GM10248 (cell line): ENCODE measurements at regions not wholly inside any gene's neighbourhood (a gene's known extent, or its start where the extent isn't known, plus 50 kb on each side); places are given as distances from the start of the nearest gene placed in this dataset.

Source experiments
- CTCF ChIA-PET: fragments of 300-600 bp; sonication (Branson Sonifier 250); formaldehyde crosslinking; extraction: SDS; loops from one replicate; lab custom pipeline; 2021; ENCODE audit warnings: antibody characterized with exemption; lab: Yijun Ruan, JAX
- POLR2A ChIA-PET: fragments of 350-650 bp; sonication (Branson Sonifier 250); formaldehyde crosslinking; extraction: SDS; loops from one replicate; lab custom pipeline; 2020; ENCODE audit warnings: antibody characterized with exemption; lab: Yijun Ruan, JAX
- DNase-seq: peaks from one replicate; pipeline ENCODE4 v3.0.0; 2012; ENCODE audit errors: extremely low spot score
- CTCF ChIP-seq: IDR thresholded peaks from 2 replicates; pipeline ENCODE4 v1.5.1; 2012; ENCODE audit warnings: mild to moderate bottlenecking, low read depth; ENCODE audit errors: extremely low read depth, missing control alignments, control extremely low read depth

- TF ChIP-seq CTCF, result no peak
- ChIA-PET CTCF (no interaction called here), POLR2A (no interaction called here)
- no peak for DNase-seq
Measured at GRCh38 chr6:906920-907319, 214.0 kb upstream of the EXOC2 start.

DNA sequence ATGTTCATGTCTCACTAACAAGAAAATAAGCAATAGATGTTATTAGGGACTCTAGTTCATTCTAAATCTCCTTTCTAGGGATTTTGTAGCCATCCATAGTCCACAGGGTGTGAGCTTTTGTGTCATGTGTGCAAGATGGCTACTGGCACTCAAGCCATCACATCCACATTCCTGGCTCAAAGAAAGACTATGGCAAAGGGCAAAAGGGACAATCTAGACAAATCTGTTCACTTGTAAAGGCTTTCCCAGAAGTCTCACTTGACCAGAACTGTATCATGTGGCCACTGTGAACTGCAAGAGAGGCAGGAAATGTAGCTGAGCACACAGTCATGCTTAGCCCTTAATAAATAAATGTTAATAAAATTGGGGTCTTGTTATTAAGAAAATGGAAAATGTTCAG is 212.6 kb upstream of the EXOC2 start:
- TF ChIP-seq CTCF, result no peak
- ChIA-PET CTCF (no interaction called here), POLR2A (no interaction called here)
- DNase-seq, result no peak

DNA sequence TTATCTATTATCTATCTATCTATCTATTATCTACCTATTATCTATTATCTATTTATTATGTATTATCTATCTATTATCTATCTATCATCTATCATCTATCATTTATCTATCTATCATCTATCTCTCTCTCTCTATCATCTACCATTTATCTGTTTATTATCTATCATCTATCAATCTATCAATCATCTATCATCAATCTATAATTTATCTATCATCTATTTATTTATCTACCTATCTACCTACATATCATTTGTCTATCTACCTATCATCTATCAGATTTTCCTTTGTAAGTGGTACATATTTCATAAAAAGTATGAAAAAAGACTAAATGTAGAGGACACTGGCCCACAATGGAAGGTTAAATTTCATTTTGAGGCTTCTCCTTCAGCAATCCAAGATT is 212.1 kb upstream of the EXOC2 start:
- CTCF ChIA-PET, result no interaction called here
- no peak for DNase-seq
- TF ChIP-seq CTCF, result no peak
- POLR2A ChIA-PET, result no interaction called here

DNA sequence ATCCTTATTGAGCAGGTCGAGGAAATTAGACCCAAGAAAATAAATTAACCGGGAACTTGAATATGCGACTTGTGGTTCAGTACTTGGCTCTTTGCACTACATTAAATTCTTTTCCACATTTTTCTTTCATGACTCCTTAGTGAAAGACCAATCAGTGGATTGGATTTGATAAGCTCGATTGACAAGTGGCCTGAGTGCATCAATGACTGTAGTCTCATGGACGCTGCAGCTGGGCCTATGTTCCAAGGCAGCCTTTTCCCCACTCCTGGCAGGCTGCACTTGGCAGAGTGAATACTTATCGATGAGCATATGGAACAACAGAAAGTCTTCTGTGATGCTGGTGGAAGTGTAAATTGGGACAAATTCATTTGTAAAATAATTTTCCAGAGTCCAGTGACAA is 210.8 kb upstream of the EXOC2 start:
- POLR2A ChIA-PET, result no interaction called here
- CTCF ChIA-PET, result no interaction called here
- no peak for TF ChIP-seq CTCF
- no peak for DNase-seq

GRCh38 chr6:901696-902460 is 208.9 kb upstream of the EXOC2 start:
- no peak for DNase-seq
- CTCF ChIA-PET, result no interaction called here
- TF ChIP-seq CTCF, result no peak
- POLR2A ChIA-PET, result no interaction called here

DNA sequence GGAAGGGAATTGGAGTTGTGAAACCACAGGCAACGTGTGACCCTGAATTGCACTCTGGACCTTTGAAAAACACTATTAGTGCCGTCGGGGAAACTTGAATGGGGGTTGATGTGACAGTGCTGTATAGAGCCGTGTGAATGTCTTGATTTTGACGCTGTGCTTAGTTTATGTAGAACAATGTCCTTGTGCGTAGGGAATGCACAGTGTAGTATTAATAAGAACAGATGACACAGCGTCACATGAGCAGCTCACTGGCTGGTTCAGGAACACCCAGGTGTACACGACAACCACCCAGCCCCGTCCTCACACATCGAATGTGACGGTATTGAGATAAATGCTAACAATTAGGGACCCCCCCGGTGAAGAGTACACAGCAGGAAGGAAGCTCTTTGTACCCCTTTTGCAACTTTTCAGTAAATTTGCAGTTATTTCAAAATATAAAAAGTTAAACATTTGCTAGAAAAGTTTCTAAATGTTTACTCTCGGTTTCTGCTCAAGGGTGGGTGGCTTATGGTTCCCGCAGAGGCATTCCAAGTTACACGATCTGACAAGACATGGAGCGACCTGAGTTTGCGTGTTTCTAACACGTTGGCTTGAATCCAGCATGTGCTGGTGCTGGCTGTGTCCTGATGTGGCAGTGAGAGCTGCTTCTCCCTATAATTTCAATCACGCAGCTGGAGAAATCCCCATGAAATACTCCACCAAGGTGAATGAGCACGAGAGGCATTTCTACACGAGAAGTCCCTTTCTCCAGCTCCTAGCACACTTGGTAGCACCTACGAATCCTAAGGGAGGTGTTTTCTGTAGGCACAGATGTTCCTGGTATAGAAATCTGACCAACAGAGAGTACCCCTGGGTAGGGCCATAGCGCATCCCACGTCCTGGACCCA is 208.0 kb upstream of the EXOC2 start:
- ChIA-PET POLR2A (no interaction called here), CTCF (no interaction called here)
- DNase-seq, result no peak
- TF ChIP-seq CTCF, result no peak
